IMR-90 (cell line): ENCODE measurements at regions not wholly inside any gene's neighbourhood (a gene's known extent, or its start where the extent isn't known, plus 50 kb on each side); places are given as distances from the start of the nearest gene placed in this dataset.

Experiments used
- ATAC-seq: fragments of 200-7000 bp; cut with Tn5 transposase; 2 replicates; pipeline ENCODE4 v1.9.1; 2020; ENCODE audit warnings: low read depth, mild to moderate bottlenecking, moderate library complexity
- BruUV-seq: library from RNA; stranded (reverse); fragments of 400-500 nt; replicated peaks from 2 replicates; lab custom pipeline; 2021; lab: Mats Ljungman, UMichigan
- CTCF ChIA-PET: fragments of 300-600 bp; formaldehyde crosslinking; extraction: SDS; loops from one replicate; lab custom pipeline; 2021; ENCODE audit warnings: antibody characterized with exemption; lab: Yijun Ruan, JAX
- POLR2A ChIA-PET: fragments of 300-600 bp; sonication (Branson Sonifier 250); formaldehyde crosslinking; loops from one replicate; lab custom pipeline; 2022; ENCODE audit warnings: antibody characterized with exemption; ENCODE audit not compliant: unreplicated experiment; lab: Charles Lee
- DNase-seq: peaks from one replicate; pipeline ENCODE4 v3.0.0; 2013
- H2AFZ ChIP-seq: replicated peaks from 2 replicates; pipeline ENCODE3; 2013; ENCODE audit warnings: low read length, mild to moderate bottlenecking; ENCODE audit not compliant: poor library complexity
- H2AK5ac ChIP-seq: 2 replicates; pipeline ENCODE4 v1.6.1; 2013; ENCODE audit warnings: low read depth, low read length, inconsistent platforms
- H2AK9ac ChIP-seq: replicated peaks from 2 replicates; pipeline ENCODE3; 2013; ENCODE audit warnings: mild to moderate bottlenecking, low read depth, low read length, moderate library complexity; ENCODE audit not compliant: poor library complexity
- H2BK120ac ChIP-seq: 2 replicates; pipeline ENCODE4 v1.6.1; 2013; ENCODE audit warnings: low read depth, low read length, inconsistent platforms
- H2BK15ac ChIP-seq: 3 replicates; pipeline ENCODE4 v1.6.1; 2013; ENCODE audit warnings: low read depth, low read length, inconsistent platforms
- H2BK20ac ChIP-seq: 2 replicates; pipeline ENCODE4 v1.6.1; 2013; ENCODE audit warnings: low read depth, mild to moderate bottlenecking, inconsistent platforms, low read length, moderate library complexity
- H2BK5ac ChIP-seq: 2 replicates; pipeline ENCODE4 v1.6.1; 2013; ENCODE audit warnings: mild to moderate bottlenecking, low read depth, low read length, inconsistent platforms; ENCODE audit not compliant: poor library complexity, severe bottlenecking
- H3K14ac ChIP-seq: replicated peaks from 2 replicates; pipeline ENCODE4 v1.6.1; 2013; ENCODE audit warnings: low read depth, low read length, inconsistent platforms
- H3K18ac ChIP-seq: 2 replicates; pipeline ENCODE4 v1.6.1; 2013; ENCODE audit warnings: low read depth, low read length, control low read depth
- H3K23ac ChIP-seq: 2 replicates; pipeline ENCODE4 v1.6.1; 2013; ENCODE audit warnings: low read depth, low read length, inconsistent platforms
- H3K27ac ChIP-seq: 2 replicates; pipeline ENCODE4 v1.5.1; 2013; ENCODE audit warnings: mild to moderate bottlenecking, control low read depth, low read length; ENCODE audit not compliant: insufficient read depth
- H3K27me3 ChIP-seq: 2 replicates; pipeline ENCODE4 v1.6.1; 2013; ENCODE audit warnings: low read length; ENCODE audit not compliant: control insufficient read depth, insufficient read depth
- H3K36me3 ChIP-seq: 2 replicates; pipeline ENCODE4 v1.6.1; 2013; ENCODE audit warnings: low read length, mixed read lengths; ENCODE audit not compliant: control insufficient read depth, insufficient read depth
- H3K4ac ChIP-seq: 2 replicates; pipeline ENCODE4 v1.6.1; 2013; ENCODE audit warnings: low read depth, low read length, inconsistent platforms
- H3K4me1 ChIP-seq: 2 replicates; pipeline ENCODE4 v1.6.1; 2013; ENCODE audit warnings: low read length, mixed read lengths; ENCODE audit not compliant: control insufficient read depth, insufficient read depth
- H3K4me2 ChIP-seq: 2 replicates; pipeline ENCODE4 v1.6.1; 2013; ENCODE audit warnings: low read depth, mild to moderate bottlenecking, control low read depth, low read length, moderate library complexity
- H3K4me3 ChIP-seq: 2 replicates; pipeline ENCODE4 v1.5.1; 2013; ENCODE audit warnings: low read depth, mild to moderate bottlenecking, control low read depth, low read length, moderate library complexity; ENCODE audit not compliant: insufficient read depth
- H3K56ac ChIP-seq: 2 replicates; pipeline ENCODE4 v1.6.1; 2013; ENCODE audit warnings: low read length, inconsistent platforms; ENCODE audit not compliant: insufficient read depth; ENCODE audit errors: extremely low read depth
- H3K79me1 ChIP-seq, 2 experiments: 2 replicates each; pipeline ENCODE4 v1.6.1; 2013; ENCODE audit warnings: low read length in 2 of 2, inconsistent platforms in 1 of 2, low read depth in 1 of 2
- H3K9ac ChIP-seq: 2 replicates; pipeline ENCODE4 v1.6.1; 2013; ENCODE audit warnings: low read depth, low read length, control low read depth
- H3K9me1 ChIP-seq: 2 replicates; pipeline ENCODE4 v1.6.1; 2013; ENCODE audit warnings: low read length, inconsistent platforms; ENCODE audit not compliant: insufficient read depth
- H3K9me3 ChIP-seq: 2 replicates; pipeline ENCODE4 v1.6.1; 2013; ENCODE audit warnings: low read length; ENCODE audit not compliant: control insufficient read depth, insufficient read depth
- H4K20me1 ChIP-seq: 2 replicates; pipeline ENCODE4 v1.6.1; 2013; ENCODE audit warnings: low read length, inconsistent platforms; ENCODE audit not compliant: insufficient read depth
- H4K5ac ChIP-seq: 2 replicates; pipeline ENCODE4 v1.6.1; 2013; ENCODE audit warnings: mild to moderate bottlenecking, low read depth, low read length, control low read depth
- H4K8ac ChIP-seq, 2 experiments: 2 replicates each; pipeline ENCODE4 v1.6.1; 2013; ENCODE audit warnings: low read depth in 2 of 2, low read length in 2 of 2, control low read depth in 1 of 2, inconsistent platforms in 1 of 2
- H4K91ac ChIP-seq: 2 replicates; pipeline ENCODE4 v1.6.1; 2013; ENCODE audit warnings: low read depth, low read length, inconsistent platforms; ENCODE audit not compliant: insufficient read depth
- BHLHE40 ChIP-seq: fragments of 150-350 bp; IDR thresholded peaks from 2 replicates; pipeline ENCODE4 v1.6.1; 2016; ENCODE audit warnings: mild to moderate bottlenecking, low read depth, low read length
- CEBPB ChIP-seq: IDR thresholded peaks from 2 replicates; pipeline ENCODE4 v1.6.1; 2012; ENCODE audit warnings: low read depth, low read length, improper control_type of control experiment
- CHD1 ChIP-seq: IDR thresholded peaks from 2 replicates; pipeline ENCODE4 v1.6.1; 2012; ENCODE audit warnings: low read depth, low read length, improper control_type of control experiment
- CTCF ChIP-seq: conservative IDR thresholded peaks from 2 replicates; pipeline ENCODE4 v1.5.1; 2012; ENCODE audit warnings: mild to moderate bottlenecking, low read depth, low read length, improper control_type of control experiment
- FOS ChIP-seq: fragments of 150-350 bp; IDR thresholded peaks from 2 replicates; pipeline ENCODE4 v1.6.1; 2016; ENCODE audit warnings: low read depth, low read length
- MAFK ChIP-seq: IDR thresholded peaks from 2 replicates; pipeline ENCODE4 v1.6.1; 2012; ENCODE audit warnings: low read depth, low read length, improper control_type of control experiment
- MAZ ChIP-seq: IDR thresholded peaks from 2 replicates; pipeline ENCODE4 v1.6.1; 2012; ENCODE audit warnings: low read depth, mild to moderate bottlenecking, low read length, improper control_type of control experiment, moderate library complexity, borderline replicate concordance
- MXI1 ChIP-seq: IDR thresholded peaks from 2 replicates; pipeline ENCODE4 v1.6.1; 2012; ENCODE audit warnings: low read depth, mild to moderate bottlenecking, low read length, moderate library complexity, borderline replicate concordance
- NFE2L2 ChIP-seq: fragments of 150-350 bp; IDR thresholded peaks from 2 replicates; pipeline ENCODE4 v1.6.1; 2016; ENCODE audit warnings: low read depth, mild to moderate bottlenecking, low read length
- POLR2A ChIP-seq: IDR thresholded peaks from 2 replicates; pipeline ENCODE4 v1.6.1; 2012; ENCODE audit warnings: mild to moderate bottlenecking, low read depth, low read length
- RAD21 ChIP-seq: IDR thresholded peaks from 2 replicates; pipeline ENCODE4 v1.6.1; 2012; ENCODE audit warnings: low read length, improper control_type of control experiment
- RCOR1 ChIP-seq: IDR thresholded peaks from 2 replicates; pipeline ENCODE4 v1.6.1; 2012; ENCODE audit warnings: mild to moderate bottlenecking, low read length, improper control_type of control experiment; ENCODE audit not compliant: insufficient replicate concordance
- RFX5 ChIP-seq: IDR thresholded peaks from 2 replicates; pipeline ENCODE4 v1.8.0; 2012; ENCODE audit warnings: low read depth, mild to moderate bottlenecking, low read length, moderate library complexity
- SMC3 ChIP-seq: fragments of 150-350 bp; IDR thresholded peaks from 2 replicates; pipeline ENCODE4 v1.6.1; 2016; ENCODE audit warnings: low read depth, mild to moderate bottlenecking, antibody characterized with exemption, low read length, moderate library complexity
- USF2 ChIP-seq: fragments of 150-350 bp; IDR thresholded peaks from 2 replicates; pipeline ENCODE4 v1.6.1; 2017; ENCODE audit warnings: mild to moderate bottlenecking, antibody characterized with exemption, low read length, low read depth
- WGBS, 2 experiments: methylation state at CpG; one replicate each; pipeline versions ENCODE4 v1.1.5 to v1.1.7; 2013; ENCODE audit warnings: missing lambda C conversion rate in 2 of 2; ENCODE audit not compliant: insufficient read length in 1 of 2; ENCODE audit errors: extremely low coverage in 2 of 2; 5-methylcytosine and 5-hydroxymethylcytosine counted together
- dilution Hi-C: fragments of 300-500 bp; cut with HindIII; formaldehyde crosslinking; loops from one replicate; pipeline ENCODE4 v1.14.3; 2018; ENCODE audit warnings: low sequenced_read_pairs; ENCODE audit not compliant: unreplicated experiment
- in situ Hi-C: fragments of 300-500 bp; cut with MboI; formaldehyde crosslinking; loops from 3 replicates; pipeline ENCODE4 v1.14.3; 2019; ENCODE audit warnings: low sequenced_read_pairs, inconsistent platforms, mixed read lengths
- intact Hi-C: fragments of 100-400 bp; cut with micrococcal nuclease; formaldehyde crosslinking; loops from 2 replicates; pipeline ENCODE4 v1.10.0; 2022
- TF ChIP-seq, protein P1 (sequence below): fragments of 150-350 bp; IDR thresholded peaks from 2 replicates; pipeline ENCODE4 v1.6.1; 2016; ENCODE audit warnings: low read depth, mild to moderate bottlenecking, low read length, moderate library complexity, borderline replicate concordance

- TF ChIP-seq MAFK = no peak
- no peak for TF ChIP-seq MAZ
- no peak for TF ChIP-seq SMC3
- no peak for TF ChIP-seq RFX5
- TF ChIP-seq BHLHE40 = no peak
- no peak for TF ChIP-seq CTCF
- TF ChIP-seq CHD1 = no peak
- no peak for TF ChIP-seq CEBPB
- no peak for TF ChIP-seq NFE2L2
- TF ChIP-seq RAD21 = no peak
- TF ChIP-seq, protein P1, sequence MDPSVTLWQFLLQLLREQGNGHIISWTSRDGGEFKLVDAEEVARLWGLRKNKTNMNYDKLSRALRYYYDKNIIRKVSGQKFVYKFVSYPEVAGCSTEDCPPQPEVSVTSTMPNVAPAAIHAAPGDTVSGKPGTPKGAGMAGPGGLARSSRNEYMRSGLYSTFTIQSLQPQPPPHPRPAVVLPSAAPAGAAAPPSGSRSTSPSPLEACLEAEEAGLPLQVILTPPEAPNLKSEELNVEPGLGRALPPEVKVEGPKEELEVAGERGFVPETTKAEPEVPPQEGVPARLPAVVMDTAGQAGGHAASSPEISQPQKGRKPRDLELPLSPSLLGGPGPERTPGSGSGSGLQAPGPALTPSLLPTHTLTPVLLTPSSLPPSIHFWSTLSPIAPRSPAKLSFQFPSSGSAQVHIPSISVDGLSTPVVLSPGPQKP = no peak
- no peak for TF ChIP-seq FOS
- no peak for TF ChIP-seq POLR2A
- TF ChIP-seq USF2 = no peak
- no peak for TF ChIP-seq RCOR1
- no peak for TF ChIP-seq MXI1
- Histone ChIP-seq H3K4me2 (no peak overlapping the region), H4K8ac (no peak overlapping the region), H3K56ac (no peak overlapping the region), H3K14ac (no peak overlapping the region), H3K23ac (no peak overlapping the region), H3K79me1 (no peaks in the 10 kb centered on the region), H3K9me3 (no peaks in the 10 kb centered on the region), H3K27me3 (peaks cover 60% of the 10 kb centered on the region), H2BK20ac (no peak overlapping the region), H2BK5ac (no peak overlapping the region), H3K4me3 (no peak overlapping the region), H3K36me3 (no peaks in the 10 kb centered on the region), H2AFZ (peak overlapping the region; percentile 13), H2AK5ac (no peak overlapping the region), H4K5ac (no peak overlapping the region), H3K9me1 (no peaks in the 10 kb centered on the region), H3K9ac (no peak overlapping the region), H2AK9ac (peak overlapping the region; percentile 34), H4K20me1 (no peaks in the 10 kb centered on the region), H4K91ac (no peak overlapping the region), H3K18ac (no peak overlapping the region), H2BK120ac (no peak overlapping the region), H2BK15ac (no peak overlapping the region), H3K4me1 (no peaks in the 10 kb centered on the region), H3K27ac (no peak overlapping the region), H3K4ac (no peak overlapping the region)
- intact Hi-C loops = no loop called here
- in situ Hi-C loops = no loop called here
- no peak for DNase-seq
- ChIA-PET CTCF (interaction anchor here (1.1 kb wide), 1 partner anchor 9 kb away, joined by 3 read pairs; no protein-coding TSS in a partner anchor), POLR2A (no interaction called here)
- no CpG with 5 or more reads among the region's 7 CpGs for WGBS, 2 experiments
- dilution Hi-C loops = no loop called here
- no TSS peak for BruUV-seq
- ATAC-seq = no peak
Observed at GRCh38 chr3:193980326-193980725, 155.6 kb upstream of the HES1 start.
